Astrocyte (in vitro differentiated cells and primary cell): ENCODE measurements at regions not wholly inside any gene's neighbourhood (a gene's known extent, or its start where the extent isn't known, plus 50 kb on each side); places are given as distances from the start of the nearest gene placed in this dataset.
"Not testable (repeated sequence)": the region's sequence is repeated elsewhere in the genome, so short reads cannot be mapped to it uniquely, and the experiment has no call there.

Source experiments
- DNase-seq: peaks from one replicate; pipeline ENCODE4 v3.0.0-alpha.2; 2010; ENCODE audit warnings: low read depth
- FAIRE-seq: peaks from 2 replicates; lab custom pipeline; 2011; peaks lifted over from hg19 to GRCh38; lab: Jason Lieb, UNC
- H2AFZ ChIP-seq: 2 replicates; pipeline ENCODE4 v1.6.0; 2012; ENCODE audit warnings: low read depth, low read length, inconsistent platforms
- H3K27ac ChIP-seq: 2 replicates; pipeline ENCODE4 v1.5.1; 2011; ENCODE audit warnings: low read depth, low read length, inconsistent platforms
- H3K27me3 ChIP-seq: 2 replicates; pipeline ENCODE4 v1.6.0; 2011; ENCODE audit warnings: low read length, inconsistent platforms; ENCODE audit not compliant: insufficient read depth
- H3K36me3 ChIP-seq: 2 replicates; pipeline ENCODE4 v1.5.1; 2011; ENCODE audit warnings: low read length, inconsistent platforms; ENCODE audit not compliant: insufficient read depth
- H3K4me1 ChIP-seq: 2 replicates; pipeline ENCODE4 v1.5.1; 2011; ENCODE audit warnings: low read length, inconsistent platforms; ENCODE audit not compliant: insufficient read depth
- H3K4me2 ChIP-seq: 2 replicates; pipeline ENCODE4 v1.6.0; 2012; ENCODE audit warnings: low read length, inconsistent platforms
- H3K4me3 ChIP-seq: 2 replicates; pipeline ENCODE4 v1.5.1; 2011; ENCODE audit warnings: low read depth, mild to moderate bottlenecking, low read length, inconsistent platforms; ENCODE audit not compliant: insufficient read depth
- H3K79me2 ChIP-seq: 2 replicates; pipeline ENCODE4 v1.6.0; 2012; ENCODE audit warnings: mild to moderate bottlenecking, low read length, inconsistent platforms; ENCODE audit not compliant: insufficient read depth
- H3K9ac ChIP-seq: 2 replicates; pipeline ENCODE4 v1.6.0; 2012; ENCODE audit warnings: mild to moderate bottlenecking, low read length, inconsistent platforms
- H3K9me3 ChIP-seq: 2 replicates; pipeline ENCODE4 v1.5.1; 2012; ENCODE audit warnings: low read depth, mild to moderate bottlenecking, low read length, inconsistent platforms; ENCODE audit not compliant: insufficient read depth
- H4K20me1 ChIP-seq: 2 replicates; pipeline ENCODE4 v1.6.0; 2012; ENCODE audit warnings: low read length, inconsistent platforms; ENCODE audit not compliant: insufficient read depth
- H3K27ac Mint-ChIP-seq: one replicate; pipeline ENCODE4 v1.8.0; 2021; ENCODE audit warnings: mild to moderate bottlenecking, mixed read lengths; ENCODE audit not compliant: unreplicated experiment
- H3K27me3 Mint-ChIP-seq: one replicate; pipeline ENCODE4 v1.8.0; 2021; ENCODE audit warnings: low read depth, mixed read lengths; ENCODE audit not compliant: unreplicated experiment
- H3K36me3 Mint-ChIP-seq: one replicate; pipeline ENCODE4 v1.8.0; 2021; ENCODE audit warnings: low read depth, mixed read lengths; ENCODE audit not compliant: unreplicated experiment
- H3K4me1 Mint-ChIP-seq: one replicate; pipeline ENCODE4 v1.8.0; 2021; ENCODE audit warnings: low read depth, mixed read lengths; ENCODE audit not compliant: unreplicated experiment
- H3K4me3 Mint-ChIP-seq: one replicate; pipeline ENCODE4 v1.8.0; 2021; ENCODE audit warnings: mild to moderate bottlenecking, moderate library complexity, mixed read lengths; ENCODE audit not compliant: unreplicated experiment
- H3K9me3 Mint-ChIP-seq: one replicate; pipeline ENCODE4 v1.8.0; 2021; ENCODE audit warnings: mild to moderate bottlenecking, mixed read lengths; ENCODE audit not compliant: unreplicated experiment
- EZH2 ChIP-seq: IDR thresholded peaks from 2 replicates; pipeline ENCODE4 v1.6.1; 2012; ENCODE audit warnings: mild to moderate bottlenecking, low read length, inconsistent platforms; ENCODE audit not compliant: insufficient read depth
- TF ChIP-seq, protein P1 (sequence below): IDR thresholded peaks from 2 replicates; pipeline ENCODE4 v1.5.1; 2011; ENCODE audit warnings: low read depth, mild to moderate bottlenecking, inconsistent platforms, low read length, moderate library complexity; ENCODE audit not compliant: insufficient read depth

- Histone ChIP-seq H3K4me2 (no peak overlapping the region), H3K79me2 (no peaks in the 10 kb centered on the region), H4K20me1 (no peaks in the 10 kb centered on the region), H2AFZ (no peak overlapping the region), H3K9me3 (no peaks in the 10 kb centered on the region), H3K9ac (no peak overlapping the region), H3K36me3 (no peaks in the 10 kb centered on the region), H3K27me3 (peaks cover 4% of the 10 kb centered on the region), H3K4me3 (no peak overlapping the region), H3K27ac (no peak overlapping the region), H3K4me1 (no peaks in the 10 kb centered on the region)
- TF ChIP-seq, protein P1, sequence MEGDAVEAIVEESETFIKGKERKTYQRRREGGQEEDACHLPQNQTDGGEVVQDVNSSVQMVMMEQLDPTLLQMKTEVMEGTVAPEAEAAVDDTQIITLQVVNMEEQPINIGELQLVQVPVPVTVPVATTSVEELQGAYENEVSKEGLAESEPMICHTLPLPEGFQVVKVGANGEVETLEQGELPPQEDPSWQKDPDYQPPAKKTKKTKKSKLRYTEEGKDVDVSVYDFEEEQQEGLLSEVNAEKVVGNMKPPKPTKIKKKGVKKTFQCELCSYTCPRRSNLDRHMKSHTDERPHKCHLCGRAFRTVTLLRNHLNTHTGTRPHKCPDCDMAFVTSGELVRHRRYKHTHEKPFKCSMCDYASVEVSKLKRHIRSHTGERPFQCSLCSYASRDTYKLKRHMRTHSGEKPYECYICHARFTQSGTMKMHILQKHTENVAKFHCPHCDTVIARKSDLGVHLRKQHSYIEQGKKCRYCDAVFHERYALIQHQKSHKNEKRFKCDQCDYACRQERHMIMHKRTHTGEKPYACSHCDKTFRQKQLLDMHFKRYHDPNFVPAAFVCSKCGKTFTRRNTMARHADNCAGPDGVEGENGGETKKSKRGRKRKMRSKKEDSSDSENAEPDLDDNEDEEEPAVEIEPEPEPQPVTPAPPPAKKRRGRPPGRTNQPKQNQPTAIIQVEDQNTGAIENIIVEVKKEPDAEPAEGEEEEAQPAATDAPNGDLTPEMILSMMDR = no peak
- no peak for TF ChIP-seq EZH2
- DNase-seq = no peak
- Mint-ChIP-seq H3K9me3 (peaks cover 3% of the 10 kb centered on the region), H3K27me3 (peaks cover 31% of the 10 kb centered on the region), H3K27ac (no peak overlapping the region), H3K4me1 (peaks cover 14% of the 10 kb centered on the region), H3K36me3 (no peaks in the 10 kb centered on the region), H3K4me3 (no peak overlapping the region)
- no peak for FAIRE-seq
Measured at GRCh38 chr2:95695613-95696012, 103.8 kb downstream of the TRIM43 start.

DNA sequence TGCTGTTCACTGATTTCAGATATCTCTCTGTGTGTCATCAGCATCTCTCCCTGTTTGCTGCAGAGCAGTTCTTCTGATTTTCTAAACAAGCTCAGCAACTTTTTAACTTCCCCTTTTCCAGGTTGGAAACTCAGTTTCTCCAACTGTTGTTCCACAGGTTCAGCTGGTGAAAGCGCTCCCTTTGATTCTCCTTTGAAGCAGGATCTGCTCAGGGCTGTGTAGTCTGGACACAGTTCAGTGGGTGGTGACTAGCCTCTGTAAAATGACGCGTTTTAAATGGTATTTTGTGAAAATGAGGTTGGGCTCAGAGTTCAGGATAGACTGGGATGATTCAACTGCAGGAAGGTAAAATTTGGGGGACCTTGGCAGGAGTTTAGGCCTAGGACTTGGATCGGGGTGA is 106.3 kb downstream of the TRIM43 start:
- FAIRE-seq (no peak), DNase-seq (peak; percentile 6)
- Histone ChIP-seq H3K9me3 (no peaks in the 10 kb centered on the region), H2AFZ (no peak overlapping the region), H4K20me1 (no peaks in the 10 kb centered on the region), H3K27ac (no peak overlapping the region), H3K4me1 (no peaks in the 10 kb centered on the region), H3K27me3 (peaks cover 4% of the 10 kb centered on the region), H3K79me2 (no peaks in the 10 kb centered on the region), H3K9ac (no peak overlapping the region), H3K4me3 (no peak overlapping the region), H3K36me3 (no peaks in the 10 kb centered on the region), H3K4me2 (no peak overlapping the region)
- peaks cover 16% of the 10 kb centered on the region for H3K4me1 Mint-ChIP-seq
- peaks cover 29% of the 10 kb centered on the region for H3K27me3 Mint-ChIP-seq
- H3K36me3 Mint-ChIP-seq = no peaks in the 10 kb centered on the region
- H3K9me3 Mint-ChIP-seq = peaks cover 3% of the 10 kb centered on the region
- peak overlapping the region; percentile 10 for H3K27ac Mint-ChIP-seq
- TF ChIP-seq, protein P1 = no peak
- TF ChIP-seq EZH2 = no peak
- H3K4me3 Mint-ChIP-seq = peak overlapping the region; percentile 8

GRCh38 chr2:95699201-95700184 is 107.7 kb downstream of the TRIM43 start:
- H2AFZ ChIP-seq, H3K27me3 ChIP-seq, H3K4me2 ChIP-seq, H3K4me3 ChIP-seq, H4K20me1 ChIP-seq, H3K4me1 ChIP-seq, H3K4me3 Mint-ChIP-seq, H3K9me3 Mint-ChIP-seq, FAIRE-seq, H3K9ac ChIP-seq, H3K79me2 ChIP-seq, DNase-seq, H3K36me3 Mint-ChIP-seq, H3K36me3 ChIP-seq, H3K27ac Mint-ChIP-seq, H3K9me3 ChIP-seq, H3K27ac ChIP-seq: not testable (repeated sequence)
- Mint-ChIP-seq H3K27me3 (peaks cover 30% of the 10 kb centered on the region), H3K4me1 (peaks cover 16% of the 10 kb centered on the region)
